Esophagus squamous epithelium (tissue), 4 donors: ENCODE measurements at regions not wholly inside any gene's neighbourhood (a gene's known extent, or its start where the extent isn't known, plus 50 kb on each side); places are given as distances from the start of the nearest gene placed in this dataset.

Experiments
- POLR2A ChIP-seq, 4 donors: fragments of 450-650 bp; IDR thresholded peaks; one replicate each; pipeline ENCODE4 v1.6.1; 2017; ENCODE audit warnings: antibody characterized with exemption in 4 of 4, mild to moderate bottlenecking in 4 of 4, moderate library complexity in 3 of 4
- TF ChIP-seq, protein P1 (sequence below), 6 experiments: fragments of 450-650 bp in 4 of 6; fragments of 200-600 bp in 2 of 6; sonication (generic) in 2 of 6; IDR thresholded peaks; one replicate each; pipeline ENCODE4 v1.5.1; 2016 to 2019; ENCODE audit warnings: antibody characterized with exemption in 6 of 6, mild to moderate bottlenecking in 4 of 6, moderate library complexity in 4 of 6

DNA sequence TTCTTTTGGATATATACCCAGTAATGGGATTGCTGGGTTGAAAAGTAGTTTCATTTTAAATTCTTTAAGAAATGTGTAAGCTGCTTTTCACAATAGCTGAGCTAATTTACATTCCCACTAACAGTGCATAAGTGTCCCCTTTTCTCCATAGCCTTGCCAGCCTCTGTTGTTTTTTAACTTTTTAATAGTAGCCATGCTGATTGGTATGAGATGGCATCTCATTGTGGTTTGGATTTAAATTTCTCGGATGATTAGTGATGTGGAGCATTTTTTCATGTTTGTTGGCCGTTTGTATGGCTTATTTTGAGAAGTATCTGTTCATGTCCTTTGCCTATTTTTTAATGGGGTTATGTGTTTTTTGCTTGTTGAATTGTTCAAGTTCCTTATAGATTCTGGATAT lies 444.3 kb upstream of the ATP11B start:
- TF ChIP-seq, protein P1, sequence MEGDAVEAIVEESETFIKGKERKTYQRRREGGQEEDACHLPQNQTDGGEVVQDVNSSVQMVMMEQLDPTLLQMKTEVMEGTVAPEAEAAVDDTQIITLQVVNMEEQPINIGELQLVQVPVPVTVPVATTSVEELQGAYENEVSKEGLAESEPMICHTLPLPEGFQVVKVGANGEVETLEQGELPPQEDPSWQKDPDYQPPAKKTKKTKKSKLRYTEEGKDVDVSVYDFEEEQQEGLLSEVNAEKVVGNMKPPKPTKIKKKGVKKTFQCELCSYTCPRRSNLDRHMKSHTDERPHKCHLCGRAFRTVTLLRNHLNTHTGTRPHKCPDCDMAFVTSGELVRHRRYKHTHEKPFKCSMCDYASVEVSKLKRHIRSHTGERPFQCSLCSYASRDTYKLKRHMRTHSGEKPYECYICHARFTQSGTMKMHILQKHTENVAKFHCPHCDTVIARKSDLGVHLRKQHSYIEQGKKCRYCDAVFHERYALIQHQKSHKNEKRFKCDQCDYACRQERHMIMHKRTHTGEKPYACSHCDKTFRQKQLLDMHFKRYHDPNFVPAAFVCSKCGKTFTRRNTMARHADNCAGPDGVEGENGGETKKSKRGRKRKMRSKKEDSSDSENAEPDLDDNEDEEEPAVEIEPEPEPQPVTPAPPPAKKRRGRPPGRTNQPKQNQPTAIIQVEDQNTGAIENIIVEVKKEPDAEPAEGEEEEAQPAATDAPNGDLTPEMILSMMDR (IDR thresholded peaks at IDR 0.05): no peak
- TF ChIP-seq POLR2A (IDR thresholded peaks at IDR 0.05): no peak
